Vagina (tissue), 2 donors: ENCODE measurements at regions not wholly inside any gene's neighbourhood (a gene's known extent, or its start where the extent isn't known, plus 50 kb on each side); places are given as distances from the start of the nearest gene placed in this dataset.

ENCODE experiments used
- POLR2A ChIP-seq, 2 donors: fragments of 450-650 bp; IDR thresholded peaks; one replicate each; pipeline ENCODE4 v1.6.1; 2017; ENCODE audit warnings: antibody characterized with exemption in 2 of 2, mild to moderate bottlenecking in 2 of 2, moderate library complexity in 2 of 2
- POLR2AphosphoS5 ChIP-seq, 2 donors: sonication (generic); formaldehyde crosslinking; IDR thresholded peaks; one replicate each; pipeline ENCODE4 v1.9.0; 2017; ENCODE audit warnings: antibody characterized with exemption in 2 of 2, mild to moderate bottlenecking in 2 of 2, low read depth in 1 of 2; ENCODE audit not compliant: insufficient read depth in 1 of 2
- TF ChIP-seq, protein P1 (sequence below), 3 experiments: fragments of 450-650 bp in 2 of 3; fragments of 200-600 bp in 1 of 3; sonication (generic) in 1 of 3; IDR thresholded peaks; one replicate each; pipeline ENCODE4 v1.5.1; 2017 to 2019; ENCODE audit warnings: antibody characterized with exemption in 3 of 3, mild to moderate bottlenecking in 2 of 3, moderate library complexity in 2 of 3

GRCh38 chr3:87553058-87553457, 276.7 kb upstream of the POU1F1 start:
- TF ChIP-seq, protein P1, sequence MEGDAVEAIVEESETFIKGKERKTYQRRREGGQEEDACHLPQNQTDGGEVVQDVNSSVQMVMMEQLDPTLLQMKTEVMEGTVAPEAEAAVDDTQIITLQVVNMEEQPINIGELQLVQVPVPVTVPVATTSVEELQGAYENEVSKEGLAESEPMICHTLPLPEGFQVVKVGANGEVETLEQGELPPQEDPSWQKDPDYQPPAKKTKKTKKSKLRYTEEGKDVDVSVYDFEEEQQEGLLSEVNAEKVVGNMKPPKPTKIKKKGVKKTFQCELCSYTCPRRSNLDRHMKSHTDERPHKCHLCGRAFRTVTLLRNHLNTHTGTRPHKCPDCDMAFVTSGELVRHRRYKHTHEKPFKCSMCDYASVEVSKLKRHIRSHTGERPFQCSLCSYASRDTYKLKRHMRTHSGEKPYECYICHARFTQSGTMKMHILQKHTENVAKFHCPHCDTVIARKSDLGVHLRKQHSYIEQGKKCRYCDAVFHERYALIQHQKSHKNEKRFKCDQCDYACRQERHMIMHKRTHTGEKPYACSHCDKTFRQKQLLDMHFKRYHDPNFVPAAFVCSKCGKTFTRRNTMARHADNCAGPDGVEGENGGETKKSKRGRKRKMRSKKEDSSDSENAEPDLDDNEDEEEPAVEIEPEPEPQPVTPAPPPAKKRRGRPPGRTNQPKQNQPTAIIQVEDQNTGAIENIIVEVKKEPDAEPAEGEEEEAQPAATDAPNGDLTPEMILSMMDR (IDR thresholded peaks at IDR 0.05): no peak
- TF ChIP-seq POLR2AphosphoS5 (IDR thresholded peaks at IDR 0.05; ENCODE audit: insufficient read depth in 1 of 2, low read depth in 1 of 2) (no peak), POLR2A (IDR thresholded peaks at IDR 0.05) (no peak)
